ENCODE measurements at regions not wholly inside any gene's neighbourhood (a gene's known extent, or its start where the extent isn't known, plus 50 kb on each side); places are given as distances from the start of the nearest gene placed in this dataset.
"Not testable (repeated sequence)": the region's sequence is repeated elsewhere in the genome, so short reads cannot be mapped to it uniquely, and the experiment has no call there.

GRCh38 chr21:15311510-15311909 lies 246.7 kb upstream of the NRIP1 start:
- DNase-seq (ENCODE audit: low read depth) = no peak

GRCh38 chr21:15317034-15317433 lies 252.2 kb upstream of the NRIP1 start:
- not testable (repeated sequence) for DNase-seq (ENCODE audit: low read depth)

- no peak for DNase-seq (ENCODE audit: low read depth)
These were observed 254.9 kb upstream of the NRIP1 start for GRCh38 chr21:15319727-15320126.

- DNase-seq (ENCODE audit: low read depth) = no peak
These were observed 259.7 kb upstream of the NRIP1 start for GRCh38 chr21:15324542-15324941.

GRCh38 chr21:15326032-15326867 lies 261.4 kb upstream of the NRIP1 start:
- no peak for DNase-seq (ENCODE audit: low read depth)

GRCh38 chr21:15327637-15328265 lies 263.0 kb upstream of the NRIP1 start:
- DNase-seq (ENCODE audit: low read depth) = no peak

GRCh38 chr21:15329191-15329590 lies 264.4 kb upstream of the NRIP1 start:
- no peak for DNase-seq (ENCODE audit: low read depth)

- DNase-seq (ENCODE audit: low read depth) = no peak
These were observed 266.1 kb upstream of the NRIP1 start for GRCh38 chr21:15330872-15331271.

GRCh38 chr21:15332572-15332971 lies 267.8 kb upstream of the NRIP1 start:
- no peak for DNase-seq (ENCODE audit: low read depth)

GRCh38 chr21:15333136-15333710 lies 268.4 kb upstream of the NRIP1 start:
- no peak for DNase-seq (ENCODE audit: low read depth)

GRCh38 chr21:15333951-15334350 lies 269.2 kb upstream of the NRIP1 start:
- no peak for DNase-seq (ENCODE audit: low read depth)

GRCh38 chr21:15343066-15343465 lies 278.3 kb upstream of the NRIP1 start:
- no peak for DNase-seq (ENCODE audit: low read depth)

GRCh38 chr21:15352009-15352408 lies 287.2 kb upstream of the NRIP1 start:
- no peak for DNase-seq (ENCODE audit: low read depth)

- no peak for DNase-seq (ENCODE audit: low read depth)
These were observed 288.7 kb upstream of the NRIP1 start for GRCh38 chr21:15353546-15353945.

GRCh38 chr21:15354516-15354915 lies 289.7 kb upstream of the NRIP1 start:
- DNase-seq (ENCODE audit: low read depth) = no peak

- no peak for DNase-seq (ENCODE audit: low read depth)
These were observed 290.3 kb upstream of the NRIP1 start for GRCh38 chr21:15355066-15355465.

- no peak for DNase-seq (ENCODE audit: low read depth)
These were observed 294.5 kb upstream of the NRIP1 start for GRCh38 chr21:15359251-15359650.

- DNase-seq (ENCODE audit: low read depth) = no peak
These were observed 297.7 kb upstream of the NRIP1 start for GRCh38 chr21:15362458-15362857.

- no peak for DNase-seq (ENCODE audit: low read depth)
These were observed 299.1 kb upstream of the NRIP1 start for GRCh38 chr21:15363921-15364320.

- no peak for DNase-seq (ENCODE audit: low read depth)
These were observed 301.1 kb upstream of the NRIP1 start for GRCh38 chr21:15365751-15366392.

GRCh38 chr21:15366555-15366954 lies 301.8 kb upstream of the NRIP1 start:
- no peak for DNase-seq (ENCODE audit: low read depth)

- DNase-seq (ENCODE audit: low read depth) = no peak
These were observed 302.3 kb upstream of the NRIP1 start for GRCh38 chr21:15367061-15367626.
